ENCODE measurements at regions not wholly inside any gene's neighbourhood (a gene's known extent, or its start where the extent isn't known, plus 50 kb on each side); places are given as distances from the start of the nearest gene placed in this dataset.

DNA sequence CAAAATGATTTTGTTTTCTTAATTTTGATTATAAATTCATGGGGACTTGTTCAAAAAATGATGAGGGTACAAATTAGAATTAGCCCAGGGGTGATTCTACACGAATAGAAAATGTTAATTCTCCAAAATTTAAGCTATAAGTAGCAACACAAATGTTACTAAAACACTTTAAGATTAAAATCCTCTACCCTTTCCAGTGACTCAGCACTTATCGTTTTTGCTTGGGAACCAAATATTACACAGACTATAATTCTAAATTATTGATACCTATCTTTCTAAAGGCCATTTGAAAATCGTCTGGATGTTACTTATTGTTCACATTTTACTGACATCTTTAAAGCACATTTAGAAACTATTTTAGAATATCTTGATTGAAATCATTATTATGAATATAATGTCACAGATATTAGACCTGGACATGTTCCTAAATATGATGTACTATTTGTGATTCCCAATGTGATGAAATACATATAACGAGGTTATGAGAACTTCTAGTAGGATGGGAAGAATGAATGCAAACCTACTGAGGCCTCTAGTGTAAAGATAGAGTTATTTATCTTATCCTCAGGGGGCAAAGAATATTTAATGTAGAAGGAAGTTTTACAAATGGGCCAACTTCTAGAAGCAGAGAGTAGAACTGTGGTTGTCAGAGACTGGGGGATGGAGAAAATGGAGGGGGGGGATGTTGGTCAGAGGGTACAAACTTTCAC lies 132.0 kb upstream of the TP63 start:
- FAIRE-seq: no peak
- DNase-seq (ENCODE audit: insufficient read length, low spot score): no peak

DNA sequence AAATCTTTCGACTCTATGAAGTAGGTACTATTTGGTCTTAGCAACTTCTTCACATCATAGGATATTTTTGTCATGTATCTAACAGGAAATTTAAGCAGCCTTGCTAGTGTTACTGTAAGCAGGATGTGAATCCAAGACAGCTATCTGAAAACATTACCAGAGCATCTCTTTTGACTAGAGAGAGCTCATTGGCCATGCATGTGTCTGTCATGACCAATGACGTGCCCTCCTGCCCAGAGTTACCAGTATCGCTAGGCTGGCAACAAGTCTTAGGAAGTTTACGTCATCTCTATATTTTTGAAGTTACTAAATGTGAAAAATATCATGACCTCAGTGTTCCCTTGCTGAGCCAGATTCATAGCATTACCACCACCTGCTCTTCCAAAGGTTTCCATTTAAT lies 130.9 kb upstream of the TP63 start:
- DNase-seq (ENCODE audit: insufficient read length, low spot score) (no peak), FAIRE-seq (no peak)

DNA sequence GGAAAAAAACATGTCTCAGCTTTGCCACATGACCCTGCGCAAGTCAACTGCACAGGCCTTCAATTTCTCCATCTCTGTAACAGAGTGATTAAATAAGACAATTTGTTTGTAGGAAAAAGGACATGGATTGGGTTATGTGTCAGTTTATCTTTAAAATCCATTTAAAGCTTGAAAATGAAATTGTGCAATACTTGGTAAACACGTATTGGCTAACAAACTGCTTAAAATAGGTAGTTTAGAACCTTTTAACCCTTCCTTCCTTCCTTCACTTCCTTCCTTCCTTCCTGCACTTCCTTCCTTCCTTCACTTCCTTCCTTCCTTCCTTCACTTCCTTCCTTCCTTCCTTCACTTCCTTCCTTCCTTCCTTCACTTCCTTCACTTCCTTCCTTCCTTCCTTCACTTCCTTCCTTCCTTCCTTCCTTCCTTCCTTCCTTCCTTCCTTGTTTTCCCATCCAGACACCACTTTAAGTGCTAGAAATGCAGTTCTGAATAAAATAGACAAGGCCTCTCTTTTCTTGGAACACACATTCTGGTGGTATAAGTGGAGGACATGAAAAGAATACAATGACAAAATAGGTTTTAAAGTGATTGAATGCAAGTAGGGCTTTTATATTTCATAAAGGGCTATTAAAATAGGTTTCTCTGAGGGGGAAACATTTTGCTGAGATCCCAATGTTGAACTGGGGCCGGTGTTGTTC lies 130.2 kb upstream of the TP63 start:
- DNase-seq (ENCODE audit: insufficient read length, low spot score) (no peak), FAIRE-seq (no peak)

DNA sequence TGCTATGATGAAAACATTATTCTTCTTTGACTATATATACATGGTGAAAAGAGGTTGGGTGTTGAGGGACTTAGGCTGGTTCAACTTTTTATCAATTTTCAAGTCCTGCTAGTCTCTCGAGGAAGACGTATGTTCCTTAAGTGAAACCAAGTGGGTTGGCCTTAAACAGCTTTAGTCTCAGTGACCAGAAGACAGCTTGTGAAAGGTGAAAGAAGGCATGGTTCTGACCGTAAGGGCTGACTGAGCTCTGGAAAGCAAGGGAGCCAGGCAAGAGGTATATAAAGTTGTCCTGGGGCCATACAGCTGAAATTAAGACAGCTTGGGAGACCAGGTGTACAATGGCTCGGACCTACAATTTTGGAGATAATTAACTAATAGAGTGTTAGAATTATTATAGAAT lies 128.9 kb upstream of the TP63 start:
- FAIRE-seq (no peak), DNase-seq (ENCODE audit: insufficient read length, low spot score) (no peak)

DNA sequence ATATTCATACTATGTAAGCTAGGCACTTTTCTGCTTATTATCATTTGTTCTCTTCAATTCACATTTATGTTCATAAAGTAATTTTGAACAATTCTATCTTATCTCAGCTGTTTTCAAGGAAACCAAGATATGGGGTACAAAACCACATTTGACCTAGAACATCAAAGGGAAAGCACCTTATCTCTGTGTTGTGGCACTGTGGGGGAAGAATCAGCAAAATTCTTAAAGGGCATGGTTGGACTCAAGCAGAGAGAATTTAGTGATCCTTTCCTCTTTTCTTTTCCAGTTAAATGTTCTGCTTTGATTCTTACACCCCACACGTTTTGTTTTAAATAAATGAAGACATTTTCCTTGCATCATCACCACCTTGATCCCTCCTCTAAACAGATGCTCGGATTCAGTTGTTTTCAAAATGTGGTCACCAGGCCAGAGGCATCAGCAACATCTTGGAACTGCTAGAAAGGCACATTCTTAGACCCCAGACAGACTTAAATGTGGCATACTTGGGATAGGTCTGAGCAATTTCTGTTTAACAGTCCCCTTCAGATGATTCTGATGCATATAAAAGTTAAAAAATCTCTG lies 128.4 kb upstream of the TP63 start:
- FAIRE-seq (no peak), DNase-seq (ENCODE audit: insufficient read length, low spot score) (no peak)

DNA sequence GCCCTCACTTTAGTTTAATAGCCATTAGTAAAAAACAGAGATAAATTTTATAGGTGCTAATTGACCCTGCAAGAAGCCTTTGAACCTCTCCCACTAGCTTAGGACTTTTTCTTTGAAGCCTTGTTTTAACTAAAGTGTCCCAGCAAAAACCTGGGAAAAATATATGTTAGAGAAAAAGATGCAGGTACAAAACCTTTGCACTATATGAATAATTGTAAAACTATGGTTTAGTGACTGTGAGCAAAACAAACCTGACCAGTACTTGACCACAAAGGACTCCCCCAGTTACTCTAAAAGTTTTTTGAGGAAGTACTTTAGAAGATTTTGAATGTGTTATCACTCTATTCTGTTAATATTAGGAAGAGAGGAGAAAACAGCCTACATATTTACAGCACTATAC lies 123.3 kb upstream of the TP63 start:
- FAIRE-seq: no peak
- DNase-seq (ENCODE audit: insufficient read length, low spot score): no peak

DNA sequence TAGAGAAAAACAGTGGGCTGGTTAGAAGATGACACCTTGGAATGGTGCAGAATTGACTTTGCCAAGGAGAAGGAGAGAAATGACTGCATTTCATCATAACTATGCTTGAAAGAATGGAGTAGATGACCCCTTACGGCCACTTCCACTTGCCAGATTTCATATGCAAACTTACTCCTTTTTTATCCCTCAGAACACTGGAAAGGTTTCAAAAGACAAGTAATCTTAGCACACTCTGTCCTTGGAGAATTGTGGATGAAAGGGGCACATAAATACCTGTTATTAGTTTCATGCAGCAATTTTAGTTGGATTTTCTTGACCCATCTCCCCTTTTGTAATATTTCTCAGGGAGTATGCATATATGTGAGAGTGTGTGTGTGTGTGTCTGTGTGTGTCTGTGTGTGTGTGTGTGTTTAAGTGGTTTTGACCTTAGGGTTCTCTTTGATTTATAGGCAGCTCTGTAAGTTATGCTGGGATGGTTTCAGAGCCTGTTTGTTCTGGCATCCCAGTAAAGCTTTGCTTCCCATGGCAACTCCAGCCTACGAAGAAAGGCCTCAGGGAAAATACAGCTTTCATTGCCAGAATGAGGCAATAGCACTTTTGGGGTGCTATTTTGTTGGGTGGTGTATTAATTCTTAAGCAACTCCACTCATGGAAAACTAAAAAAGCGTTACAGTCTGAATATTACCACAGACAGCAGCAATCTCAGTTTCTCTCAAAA lies 122.2 kb upstream of the TP63 start:
- FAIRE-seq (no peak), DNase-seq (ENCODE audit: insufficient read length, low spot score) (no peak)

DNA sequence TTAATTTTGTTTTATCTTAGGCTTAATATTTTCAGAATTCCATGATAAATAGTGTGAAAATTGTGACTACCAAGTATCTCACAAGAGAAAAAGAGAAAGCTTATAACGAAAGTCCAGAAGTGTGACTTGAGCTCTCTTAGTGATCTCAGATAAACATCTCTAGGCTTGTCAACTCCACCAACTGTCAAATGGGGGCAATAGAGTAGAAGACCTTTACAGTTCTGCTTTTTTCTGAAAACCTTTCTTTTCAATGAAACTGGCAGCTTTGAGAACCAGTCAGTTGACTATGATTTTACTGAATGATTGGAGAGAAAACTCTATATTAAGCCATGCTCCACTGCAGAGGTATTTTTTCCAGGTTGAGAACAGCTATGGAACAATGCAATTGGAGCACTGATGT lies 119.2 kb upstream of the TP63 start:
- FAIRE-seq (no peak), DNase-seq (ENCODE audit: insufficient read length, low spot score) (no peak)

DNA sequence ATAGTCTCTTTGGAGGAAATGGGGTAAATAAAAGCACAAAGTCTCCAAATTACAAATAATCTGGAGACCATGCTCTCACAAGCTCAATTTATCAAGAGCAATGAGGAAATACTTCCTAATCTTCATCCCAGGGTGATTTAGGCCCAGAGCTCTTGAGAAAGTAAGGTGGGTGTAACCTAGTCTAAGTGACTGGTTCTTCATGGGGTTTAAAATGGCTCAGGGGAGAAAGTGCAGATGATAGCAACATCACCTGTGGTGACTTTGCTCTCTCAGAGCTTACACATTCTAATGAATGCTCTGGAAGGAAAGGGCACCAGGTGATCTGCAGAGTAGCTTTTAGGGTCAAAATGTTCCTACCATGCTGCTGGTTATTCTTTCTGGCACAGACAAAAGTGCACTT lies 118.4 kb upstream of the TP63 start:
- no peak for DNase-seq (ENCODE audit: insufficient read length, low spot score)
- no peak for FAIRE-seq

DNA sequence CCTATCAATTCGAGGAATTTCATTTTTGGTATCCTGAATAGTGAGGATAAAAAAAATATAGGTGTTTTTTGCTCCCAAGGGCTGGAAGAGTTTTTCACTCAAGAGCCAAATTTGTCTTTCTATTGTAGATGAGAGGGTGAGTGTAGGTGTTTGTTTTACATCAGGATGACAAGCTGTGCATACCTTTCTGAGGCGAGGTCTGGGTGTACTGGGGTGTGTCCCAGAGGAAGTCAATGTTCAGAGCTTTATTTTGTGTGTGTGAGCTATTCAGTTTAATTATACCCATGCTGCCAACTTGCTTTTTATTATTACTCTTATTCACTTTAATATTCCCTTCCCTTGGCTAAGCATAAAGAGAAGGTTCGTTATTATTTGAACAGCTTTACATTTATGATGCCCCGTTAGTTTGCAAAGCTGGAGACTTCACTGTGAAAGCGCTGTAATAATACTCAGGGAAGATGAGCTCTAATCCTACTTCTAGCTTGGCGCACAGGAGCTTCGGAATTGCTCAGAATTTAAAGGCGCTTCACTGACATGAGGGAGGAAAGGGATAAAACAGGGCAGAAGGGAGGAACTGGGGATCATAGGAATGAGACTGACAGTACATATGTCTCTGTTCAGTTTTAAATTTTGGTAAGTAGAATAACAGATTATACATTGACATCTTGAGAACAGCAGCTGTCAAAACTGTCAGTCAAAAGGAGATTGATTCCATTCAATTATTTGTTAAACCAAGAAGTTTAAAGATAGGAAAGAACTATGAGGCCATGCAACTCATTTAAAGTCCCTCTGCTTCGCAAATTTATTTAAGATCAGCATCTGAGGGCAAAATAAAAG lies 117.7 kb upstream of the TP63 start:
- FAIRE-seq: no peak
- DNase-seq (ENCODE audit: insufficient read length, low spot score): no peak

DNA sequence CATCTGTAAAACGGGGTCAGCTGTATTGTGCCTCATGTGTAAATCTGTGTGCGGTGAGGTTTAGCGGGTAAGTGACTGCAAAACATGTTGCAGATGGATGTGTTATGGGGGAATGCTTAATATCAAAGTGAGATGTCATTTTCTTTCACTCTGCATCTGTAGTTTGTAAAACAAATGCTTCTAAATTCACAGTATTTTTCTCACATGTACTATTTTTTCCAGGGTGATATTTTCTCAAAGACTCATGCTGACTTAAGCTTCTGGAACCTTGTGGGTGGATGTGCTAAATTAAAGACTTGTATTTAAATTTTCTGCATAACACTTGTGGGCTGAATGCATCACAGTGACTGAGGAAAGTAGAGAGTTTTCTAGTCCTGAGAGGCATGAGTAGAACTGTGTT lies 115.2 kb upstream of the TP63 start:
- DNase-seq (ENCODE audit: insufficient read length, low spot score) (no peak), FAIRE-seq (no peak)

DNA sequence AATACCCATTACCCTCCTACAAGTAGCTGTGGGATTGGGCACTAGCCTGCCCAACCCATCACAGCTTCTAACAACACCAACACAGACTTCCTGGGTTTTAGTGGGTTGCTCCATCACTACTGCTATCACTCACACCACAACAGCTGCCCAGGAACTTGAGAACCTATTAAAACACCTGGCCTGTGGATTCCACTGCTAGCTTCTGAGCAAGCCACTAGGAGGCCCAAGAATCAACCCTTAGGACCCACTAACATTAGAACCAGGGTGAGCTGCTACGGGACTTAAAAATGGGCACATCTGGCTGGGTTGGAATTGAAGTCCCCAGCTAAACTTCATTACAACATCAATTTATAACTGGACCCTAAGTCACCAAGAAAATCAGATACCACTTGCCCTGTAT lies 113.2 kb upstream of the TP63 start:
- FAIRE-seq: no peak
- DNase-seq (ENCODE audit: insufficient read length, low spot score): no peak

DNA sequence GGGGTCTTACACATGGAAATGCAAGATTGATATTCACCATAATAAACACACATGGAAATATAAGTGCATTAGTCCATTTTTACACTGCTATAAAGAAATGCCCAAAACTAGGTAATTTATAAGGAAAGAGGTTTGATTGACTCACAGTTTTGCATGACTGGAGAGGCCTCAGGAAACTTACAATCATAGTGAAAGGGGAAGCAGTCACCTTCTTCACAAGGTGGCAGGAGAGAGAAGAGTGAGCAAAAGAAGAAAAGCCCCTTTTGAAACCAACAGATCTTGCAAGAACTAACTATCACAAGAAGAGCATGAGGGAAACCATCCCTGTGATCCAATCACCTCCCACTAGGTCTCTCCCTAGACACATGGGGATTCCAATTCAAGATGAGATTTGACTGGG lies 111.7 kb upstream of the TP63 start:
- DNase-seq (ENCODE audit: insufficient read length, low spot score) (no peak), FAIRE-seq (no peak)

DNA sequence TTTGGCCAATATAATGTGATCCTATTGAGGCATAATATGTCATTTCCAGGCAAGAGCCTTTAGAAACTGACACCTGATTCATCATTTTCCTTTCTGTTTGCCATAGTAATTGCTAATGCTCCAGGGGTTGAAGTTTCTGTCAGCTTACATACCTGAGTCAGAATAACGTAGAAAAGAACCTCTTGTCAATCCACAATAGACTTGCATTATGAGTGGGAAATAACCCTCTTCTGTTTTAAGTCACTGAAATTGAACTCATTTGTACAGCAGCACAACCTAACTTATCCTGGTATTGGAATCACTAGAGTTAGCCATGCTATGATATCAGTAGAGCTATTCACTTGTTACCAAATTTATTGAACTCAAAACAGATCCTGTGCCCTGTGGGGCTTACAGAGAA lies 101.7 kb upstream of the TP63 start:
- DNase-seq (ENCODE audit: insufficient read length, low spot score): no peak
- FAIRE-seq: no peak

DNA sequence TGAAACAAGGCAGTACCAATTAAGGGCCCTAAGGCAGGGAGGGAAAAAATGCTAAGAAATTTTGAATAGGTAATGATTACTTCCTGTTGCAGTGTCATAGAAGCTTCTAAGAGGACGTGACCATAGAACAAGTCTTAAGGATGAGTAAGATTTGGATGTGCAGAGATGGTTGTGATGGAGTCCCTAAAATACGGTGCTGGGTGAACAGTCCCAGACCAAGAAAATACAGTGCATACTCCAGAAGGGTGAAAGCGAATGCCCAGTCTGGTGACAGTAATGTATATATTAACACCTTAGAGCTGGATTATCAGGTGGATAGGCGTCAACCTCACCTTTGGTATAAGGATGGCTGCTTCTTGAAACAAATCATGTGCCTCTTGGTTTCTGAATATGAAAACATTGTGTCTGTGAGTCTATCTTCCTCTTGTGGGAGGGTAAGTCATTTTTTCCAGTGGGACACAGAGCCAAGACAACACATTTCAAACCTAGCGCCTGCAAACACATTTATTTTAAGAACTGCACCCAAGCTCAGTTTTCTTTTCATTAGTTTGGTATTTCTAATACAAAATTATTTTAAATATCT lies 101.2 kb upstream of the TP63 start:
- no peak for DNase-seq (ENCODE audit: insufficient read length, low spot score)
- no peak for FAIRE-seq

DNA sequence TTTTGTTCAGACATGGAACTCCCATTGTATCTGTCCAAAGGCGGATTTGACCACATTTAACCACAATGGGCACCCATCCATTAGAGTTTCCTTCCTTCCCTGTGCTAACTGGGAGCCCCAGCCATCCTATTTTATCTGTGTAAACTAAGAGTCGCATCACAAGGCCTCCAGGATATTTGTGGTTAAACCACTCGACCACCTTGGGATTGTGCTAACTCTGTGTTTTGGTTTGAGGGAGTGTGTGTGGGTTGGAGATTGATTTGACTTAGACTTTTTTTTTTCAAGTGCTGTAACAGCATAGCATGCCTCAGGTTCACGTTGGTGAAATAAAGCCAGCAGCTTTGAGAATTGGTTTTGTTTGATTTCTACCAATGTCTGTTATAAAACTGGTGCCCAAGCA lies 100.4 kb upstream of the TP63 start:
- no peak for FAIRE-seq
- DNase-seq (ENCODE audit: insufficient read length, low spot score): no peak

DNA sequence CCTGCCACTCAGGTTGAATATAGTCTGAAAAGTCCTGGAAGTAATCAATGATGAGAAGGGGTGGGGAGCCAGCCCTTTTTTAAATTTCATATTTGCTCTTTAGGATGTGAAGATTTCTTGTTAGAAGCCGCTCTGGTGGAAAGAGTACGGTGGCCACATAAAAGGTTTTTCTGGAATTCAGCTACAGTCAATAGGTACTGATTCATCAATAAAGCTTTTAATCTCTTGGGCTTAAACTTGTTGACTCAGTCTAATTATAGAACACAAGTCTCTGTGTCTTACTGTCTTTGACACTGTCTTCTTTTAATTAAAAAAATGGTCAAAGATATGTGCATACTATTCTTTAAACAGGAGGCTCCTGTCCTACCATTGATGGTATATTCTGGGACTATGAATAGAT lies 99.9 kb upstream of the TP63 start:
- FAIRE-seq (no peak), DNase-seq (ENCODE audit: insufficient read length, low spot score) (no peak)

DNA sequence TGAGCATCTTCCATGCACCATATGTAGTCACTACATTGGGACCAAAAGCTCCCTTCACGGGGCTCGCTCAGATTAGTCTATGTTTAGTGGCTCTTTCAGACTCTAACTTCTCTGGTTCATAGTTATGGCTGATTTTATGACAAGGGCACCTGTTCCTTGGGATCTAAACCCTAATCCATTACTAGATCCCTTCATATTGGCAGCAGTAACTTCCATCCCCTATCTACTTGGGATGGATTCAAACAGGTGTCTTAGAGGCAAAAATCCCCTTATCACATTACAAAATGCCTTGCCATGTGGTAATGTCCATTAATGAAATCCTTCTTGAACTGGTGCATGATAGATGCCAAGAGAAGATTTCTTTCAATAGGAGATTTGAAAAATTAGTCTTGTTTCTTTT lies 96.7 kb upstream of the TP63 start:
- DNase-seq (ENCODE audit: insufficient read length, low spot score): no peak

DNA sequence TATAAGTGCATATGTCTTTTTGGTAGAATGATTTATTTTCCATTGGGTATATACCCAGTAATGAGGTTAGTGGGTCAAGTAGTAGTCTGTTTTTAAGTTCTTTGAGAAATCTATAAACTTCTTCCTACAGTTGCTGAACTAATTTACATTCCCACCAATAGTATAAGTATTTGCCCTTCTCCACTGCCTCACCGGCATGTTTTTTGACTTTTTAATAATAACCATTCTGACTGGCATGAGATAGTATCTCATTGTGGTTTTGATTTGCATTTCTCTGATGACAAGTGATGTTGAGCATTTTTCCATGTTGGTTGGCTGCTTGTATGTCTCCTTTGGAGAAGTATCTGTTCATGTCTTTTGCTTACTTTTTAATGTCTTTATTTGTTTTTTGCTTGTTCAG lies 94.1 kb upstream of the TP63 start:
- no peak for FAIRE-seq
- no peak for DNase-seq (ENCODE audit: insufficient read length, low spot score)

More for the DNA sequence above, 96.7 kb upstream of the TP63 start:
- no peak for FAIRE-seq

DNA sequence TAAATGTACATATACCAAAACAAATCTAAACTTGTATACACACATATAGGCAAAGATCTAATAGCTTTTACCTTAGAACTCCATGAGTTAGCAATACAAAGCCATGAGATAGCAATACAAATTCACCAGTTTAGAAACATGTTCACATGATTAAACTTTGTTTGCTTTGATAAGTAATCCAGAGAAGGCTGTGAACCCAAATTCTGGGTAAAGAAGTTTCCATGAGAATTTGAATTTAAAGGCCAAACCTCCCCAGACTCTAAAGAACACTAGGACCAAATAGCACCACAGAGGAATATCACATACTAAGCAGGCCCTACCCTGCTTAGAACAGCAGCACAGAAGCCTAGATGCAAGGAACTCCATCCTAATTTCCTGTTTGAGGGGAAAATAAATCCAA lies 83.7 kb upstream of the TP63 start:
- DNase-seq (ENCODE audit: insufficient read length, low spot score) (no peak), FAIRE-seq (no peak)

Data from HTR-8/SVneo (cell line).